HEK293T (cell line): ENCODE measurements at regions not wholly inside any gene's neighbourhood (a gene's known extent, or its start where the extent isn't known, plus 50 kb on each side); places are given as distances from the start of the nearest gene placed in this dataset.

ENCODE experiments used
- ARNT ChIP-seq: fragments of 450-650 bp; IDR thresholded peaks from 2 replicates; pipeline ENCODE4 v1.6.1; 2017; ENCODE audit warnings: mild to moderate bottlenecking
- BHLHE40 ChIP-seq: fragments of 450-650 bp; IDR thresholded peaks from 2 replicates; pipeline ENCODE4 v1.6.1; 2016; ENCODE audit warnings: mild to moderate bottlenecking, moderate library complexity, borderline replicate concordance
- CTBP1 ChIP-seq: fragments of 450-650 bp; IDR thresholded peaks from 2 replicates; pipeline ENCODE4 v1.6.1; 2016; ENCODE audit warnings: borderline replicate concordance
- FOXK2 ChIP-seq: fragments of 450-650 bp; IDR thresholded peaks from 2 replicates; pipeline ENCODE4 v1.6.1; 2016; ENCODE audit warnings: mild to moderate bottlenecking
- FOXM1 ChIP-seq: fragments of 450-650 bp; IDR thresholded peaks from 2 replicates; pipeline ENCODE4 v1.6.1; 2017; ENCODE audit warnings: mild to moderate bottlenecking, borderline replicate concordance
- HDGF ChIP-seq: fragments of 450-650 bp; IDR thresholded peaks from 2 replicates; pipeline ENCODE4 v1.6.1; 2017; ENCODE audit warnings: antibody characterized with exemption, borderline replicate concordance
- NFRKB ChIP-seq: fragments of 450-650 bp; IDR thresholded peaks from 2 replicates; pipeline ENCODE4 v1.6.1; 2016; ENCODE audit warnings: mild to moderate bottlenecking, moderate library complexity
- SP1 ChIP-seq: fragments of 450-650 bp; IDR thresholded peaks from 2 replicates; pipeline ENCODE4 v1.6.1; 2017
- SUZ12 ChIP-seq: fragments of 450-650 bp; IDR thresholded peaks from 2 replicates; pipeline ENCODE4 v1.6.1; 2016; ENCODE audit warnings: mild to moderate bottlenecking
- ZNF384 ChIP-seq: fragments of 450-650 bp; IDR thresholded peaks from 2 replicates; pipeline ENCODE4 v1.6.1; 2016

GRCh38 chr11:41775296-41775695 is 315.8 kb upstream of the LRRC4C start:
- no peak for TF ChIP-seq SUZ12
- TF ChIP-seq ARNT: no peak
- no peak for TF ChIP-seq FOXK2
- TF ChIP-seq HDGF: no peak
- TF ChIP-seq BHLHE40: no peak
- TF ChIP-seq FOXM1: no peak
- no peak for TF ChIP-seq SP1
- no peak for TF ChIP-seq CTBP1
- TF ChIP-seq ZNF384: no peak
- TF ChIP-seq NFRKB: no peak
